H9 (cell line): ENCODE measurements at regions not wholly inside any gene's neighbourhood (a gene's known extent, or its start where the extent isn't known, plus 50 kb on each side); places are given as distances from the start of the nearest gene placed in this dataset.

Source experiments
- DNase-seq: peaks from one replicate; pipeline ENCODE4 v3.0.0-alpha.2; 2017
- H2AFZ ChIP-seq: one replicate; pipeline ENCODE4 v1.6.1; 2013; ENCODE audit warnings: mild to moderate bottlenecking, low read length, control low read depth, moderate library complexity
- H2AK5ac ChIP-seq: 2 replicates; pipeline ENCODE4 v1.6.1; 2013; ENCODE audit warnings: low read length, control low read depth, mixed read lengths; ENCODE audit not compliant: insufficient read length
- H2BK120ac ChIP-seq: one replicate; pipeline ENCODE4 v1.6.1; 2013; ENCODE audit warnings: low read depth, mild to moderate bottlenecking, low read length, control low read depth, inconsistent platforms; ENCODE audit not compliant: poor library complexity, severe bottlenecking
- H2BK12ac ChIP-seq: 2 replicates; pipeline ENCODE4 v1.6.1; 2013; ENCODE audit warnings: low read length, control low read depth, mixed read lengths, low read depth; ENCODE audit not compliant: insufficient read length
- H2BK15ac ChIP-seq: 2 replicates; pipeline ENCODE4 v1.6.1; 2013; ENCODE audit warnings: low read depth, low read length, control low read depth
- H2BK20ac ChIP-seq: one replicate; pipeline ENCODE4 v1.6.1; 2013; ENCODE audit warnings: low read depth, mild to moderate bottlenecking, low read length, control low read depth, inconsistent platforms; ENCODE audit not compliant: poor library complexity, severe bottlenecking
- H2BK5ac ChIP-seq: 2 replicates; pipeline ENCODE4 v1.6.1; 2013; ENCODE audit warnings: low read length, control low read depth, mixed read lengths; ENCODE audit not compliant: insufficient read length
- H3K14ac ChIP-seq: 2 replicates; pipeline ENCODE4 v1.6.1; 2013; ENCODE audit warnings: low read length, control low read depth; ENCODE audit not compliant: insufficient read depth
- H3K18ac ChIP-seq: 2 replicates; pipeline ENCODE4 v1.6.1; 2013; ENCODE audit warnings: low read depth, mild to moderate bottlenecking, mixed read lengths, low read length, control low read depth; ENCODE audit not compliant: insufficient read length
- H3K23ac ChIP-seq: 2 replicates; pipeline ENCODE4 v1.6.1; 2013; ENCODE audit warnings: low read length, control low read depth, mixed read lengths, low read depth; ENCODE audit not compliant: insufficient read length
- H3K23me2 ChIP-seq: 2 replicates; pipeline ENCODE4 v1.6.1; 2013; ENCODE audit warnings: low read depth, mild to moderate bottlenecking, mixed read lengths, low read length, control low read depth; ENCODE audit not compliant: insufficient read length, poor library complexity, severe bottlenecking
- H3K27ac ChIP-seq: 2 replicates; pipeline ENCODE4 v1.5.1; 2013; ENCODE audit warnings: low read length, control low read depth, mixed read lengths, low read depth; ENCODE audit not compliant: insufficient read length
- H3K27me3 ChIP-seq: 2 replicates; pipeline ENCODE4 v1.6.1; 2013; ENCODE audit warnings: low read length, control low read depth, inconsistent platforms; ENCODE audit not compliant: insufficient read depth
- H3K4ac ChIP-seq: 2 replicates; pipeline ENCODE4 v1.6.1; 2013; ENCODE audit warnings: low read depth, mild to moderate bottlenecking, control low read depth, inconsistent platforms, low read length, moderate library complexity
- H3K4me1 ChIP-seq: 2 replicates; pipeline ENCODE4 v1.6.1; 2013; ENCODE audit warnings: low read length, control low read depth, inconsistent platforms; ENCODE audit not compliant: insufficient read depth
- H3K4me2 ChIP-seq: 2 replicates; pipeline ENCODE4 v1.6.1; 2013; ENCODE audit warnings: low read length, control low read depth, mixed read lengths; ENCODE audit not compliant: insufficient read length, insufficient read depth
- H3K56ac ChIP-seq: 2 replicates; pipeline ENCODE4 v1.6.1; 2013; ENCODE audit warnings: low read depth, mild to moderate bottlenecking, mixed read lengths, low read length, control low read depth; ENCODE audit not compliant: insufficient read length
- H3K79me1 ChIP-seq: 2 replicates; pipeline ENCODE4 v1.6.1; 2013; ENCODE audit warnings: low read depth, mild to moderate bottlenecking, moderate library complexity, low read length, control low read depth, inconsistent platforms; ENCODE audit not compliant: insufficient read depth, poor library complexity, severe bottlenecking
- H3K79me2 ChIP-seq: 2 replicates; pipeline ENCODE4 v1.6.1; 2013; ENCODE audit warnings: low read length, control low read depth, inconsistent platforms; ENCODE audit not compliant: insufficient read depth
- H3K9ac ChIP-seq: 2 replicates; pipeline ENCODE4 v1.6.1; 2013; ENCODE audit warnings: low read length, control low read depth, mixed read lengths; ENCODE audit not compliant: insufficient read length; ENCODE audit errors: extremely low read depth
- H3K9me3 ChIP-seq: one replicate; pipeline ENCODE4 v1.6.1; 2013; ENCODE audit warnings: low read depth, low read length, inconsistent platforms; ENCODE audit not compliant: control insufficient read depth
- H3T11ph ChIP-seq: one replicate; pipeline ENCODE4 v1.6.1; 2013; ENCODE audit warnings: mild to moderate bottlenecking, low read length, control low read depth, inconsistent platforms
- H4K20me1 ChIP-seq: one replicate; pipeline ENCODE4 v1.6.1; 2013; ENCODE audit not compliant: control insufficient read depth, insufficient read length, insufficient read depth
- H4K5ac ChIP-seq: 2 replicates; pipeline ENCODE4 v1.6.1; 2013; ENCODE audit warnings: low read depth, mild to moderate bottlenecking, mixed read lengths, low read length, control low read depth; ENCODE audit not compliant: insufficient read length
- H4K8ac ChIP-seq: replicated peaks from 2 replicates; pipeline ENCODE4 v1.6.1; 2013; ENCODE audit warnings: low read length, control low read depth, mixed read lengths, low read depth; ENCODE audit not compliant: insufficient read length
- H4K91ac ChIP-seq: 2 replicates; pipeline ENCODE4 v1.6.1; 2013; ENCODE audit warnings: low read depth, mild to moderate bottlenecking, moderate library complexity, mixed read lengths, low read length, control low read depth; ENCODE audit not compliant: insufficient read length
- H3K27ac Mint-ChIP-seq, 3 experiments: 2 replicates in 2 of 3; 3 replicates in 1 of 3; pipeline ENCODE4 v1.8.0; 2020 to 2021; ENCODE audit warnings: mixed read lengths in 3 of 3, mild to moderate bottlenecking in 1 of 3, moderate library complexity in 1 of 3
- H3K27me3 Mint-ChIP-seq: 2 replicates; pipeline ENCODE4 v1.8.0; 2021; ENCODE audit warnings: low read depth, mild to moderate bottlenecking, moderate library complexity, mixed read lengths
- H3K36me3 Mint-ChIP-seq, 3 experiments: 2 replicates in 2 of 3; 3 replicates in 1 of 3; pipeline ENCODE4 v1.8.0; 2020 to 2021; ENCODE audit warnings: low read depth in 3 of 3, mixed read lengths in 3 of 3; ENCODE audit not compliant: insufficient read depth in 1 of 3
- H3K4me1 Mint-ChIP-seq, 2 experiments: 2 replicates each; pipeline ENCODE4 v1.8.0; 2020; ENCODE audit warnings: mixed read lengths in 2 of 2
- H3K4me3 Mint-ChIP-seq, 2 experiments: 2 replicates in 1 of 2; 3 replicates in 1 of 2; pipeline ENCODE4 v1.8.0; 2020 to 2021; ENCODE audit warnings: mild to moderate bottlenecking in 2 of 2, mixed read lengths in 2 of 2, moderate library complexity in 1 of 2
- H3K9me3 Mint-ChIP-seq, 2 experiments: 2 replicates in 1 of 2; 3 replicates in 1 of 2; pipeline ENCODE4 v1.8.0; 2020; ENCODE audit warnings: mild to moderate bottlenecking in 2 of 2, mixed read lengths in 2 of 2, moderate library complexity in 1 of 2
- WGBS: extraction: QIAGEN DNeasy Blood & Tissue Kit; methylation state at CpG from one replicate; pipeline ENCODE4 v1.1.7; 2013; ENCODE audit warnings: missing lambda C conversion rate, low lambda C conversion rate, mixed read lengths; ENCODE audit not compliant: insufficient read length; ENCODE audit errors: extremely low coverage; 5-methylcytosine and 5-hydroxymethylcytosine counted together
- TF ChIP-seq, protein P1 (sequence below): fragments of 200-600 bp; sonication (generic); conservative IDR thresholded peaks from 3 replicates; pipeline ENCODE4 v1.8.0; 2021; ENCODE audit warnings: antibody characterized with exemption, mild to moderate bottlenecking

- Histone ChIP-seq H2BK12ac (no peak overlapping the region), H3K23me2 (no peaks in the 10 kb centered on the region), H2AK5ac (no peak overlapping the region), H4K8ac (no peak overlapping the region), H3T11ph (no peak overlapping the region), H3K56ac (no peak overlapping the region), H2BK20ac (no peak overlapping the region), H2AFZ (no peak overlapping the region), H4K20me1 (no peaks in the 10 kb centered on the region), H3K9me3 (no peaks in the 10 kb centered on the region), H2BK15ac (no peak overlapping the region), H4K91ac (no peak overlapping the region), H3K23ac (no peak overlapping the region), H3K79me2 (no peaks in the 10 kb centered on the region), H2BK5ac (no peak overlapping the region), H2BK120ac (no peak overlapping the region), H3K27ac (no peak overlapping the region), H3K27me3 (no peaks in the 10 kb centered on the region), H3K18ac (no peak overlapping the region), H3K9ac (no peak overlapping the region), H4K5ac (no peak overlapping the region), H3K14ac (no peak overlapping the region), H3K4me1 (no peaks in the 10 kb centered on the region), H3K4me2 (no peak overlapping the region), H3K79me1 (no peaks in the 10 kb centered on the region), H3K4ac (no peak overlapping the region)
- H3K4me3 Mint-ChIP-seq, result no peak overlapping the region
- no peak for DNase-seq
- H3K9me3 Mint-ChIP-seq, result peaks cover 0 to 8% of the 10 kb centered on the region in 2 experiments; a peak in 4 of 5 replicates
- 0 out of 4 replicates have a peak, but pooled peaks cover 0 to 2% of the 10 kb centered on the region in 2 experiments for H3K4me1 Mint-ChIP-seq
- H3K27me3 Mint-ChIP-seq, result no peaks in the 10 kb centered on the region
- WGBS, result no CpG with 5 or more reads among the region's 5 CpGs
- TF ChIP-seq, protein P1, sequence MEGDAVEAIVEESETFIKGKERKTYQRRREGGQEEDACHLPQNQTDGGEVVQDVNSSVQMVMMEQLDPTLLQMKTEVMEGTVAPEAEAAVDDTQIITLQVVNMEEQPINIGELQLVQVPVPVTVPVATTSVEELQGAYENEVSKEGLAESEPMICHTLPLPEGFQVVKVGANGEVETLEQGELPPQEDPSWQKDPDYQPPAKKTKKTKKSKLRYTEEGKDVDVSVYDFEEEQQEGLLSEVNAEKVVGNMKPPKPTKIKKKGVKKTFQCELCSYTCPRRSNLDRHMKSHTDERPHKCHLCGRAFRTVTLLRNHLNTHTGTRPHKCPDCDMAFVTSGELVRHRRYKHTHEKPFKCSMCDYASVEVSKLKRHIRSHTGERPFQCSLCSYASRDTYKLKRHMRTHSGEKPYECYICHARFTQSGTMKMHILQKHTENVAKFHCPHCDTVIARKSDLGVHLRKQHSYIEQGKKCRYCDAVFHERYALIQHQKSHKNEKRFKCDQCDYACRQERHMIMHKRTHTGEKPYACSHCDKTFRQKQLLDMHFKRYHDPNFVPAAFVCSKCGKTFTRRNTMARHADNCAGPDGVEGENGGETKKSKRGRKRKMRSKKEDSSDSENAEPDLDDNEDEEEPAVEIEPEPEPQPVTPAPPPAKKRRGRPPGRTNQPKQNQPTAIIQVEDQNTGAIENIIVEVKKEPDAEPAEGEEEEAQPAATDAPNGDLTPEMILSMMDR, result no peak
- H3K27ac Mint-ChIP-seq, result no peak overlapping the region
- no peaks in the 10 kb centered on the region; a peak in 2 of 7 replicates for H3K36me3 Mint-ChIP-seq
These were observed 138.7 kb downstream of the LRIG3 start for GRCh38 chr12:58781609-58782008.
